Endothelial cell of umbilical vein (primary cell): ENCODE measurements at regions not wholly inside any gene's neighbourhood (a gene's known extent, or its start where the extent isn't known, plus 50 kb on each side); places are given as distances from the start of the nearest gene placed in this dataset.

Source experiments
- POLR2AphosphoS5 ChIP-seq: IDR thresholded peaks from 2 replicates; pipeline ENCODE4 v1.6.1; 2012; ENCODE audit warnings: low read depth, mild to moderate bottlenecking, control low read depth, low read length, moderate library complexity; ENCODE audit not compliant: insufficient read depth
- TF ChIP-seq, protein P1 (sequence below), 2 donors: IDR thresholded peaks; 1 replicate in 1 of 2; 2 replicates in 1 of 2; pipeline ENCODE4 v1.5.1; 2011; ENCODE audit warnings: low read length in 2 of 2, mild to moderate bottlenecking in 2 of 2, moderate library complexity in 2 of 2, control low read depth in 1 of 2, inconsistent platforms in 1 of 2, low read depth in 1 of 2; ENCODE audit not compliant: insufficient read depth in 1 of 2; ENCODE audit errors: extremely low read depth in 1 of 2

DNA sequence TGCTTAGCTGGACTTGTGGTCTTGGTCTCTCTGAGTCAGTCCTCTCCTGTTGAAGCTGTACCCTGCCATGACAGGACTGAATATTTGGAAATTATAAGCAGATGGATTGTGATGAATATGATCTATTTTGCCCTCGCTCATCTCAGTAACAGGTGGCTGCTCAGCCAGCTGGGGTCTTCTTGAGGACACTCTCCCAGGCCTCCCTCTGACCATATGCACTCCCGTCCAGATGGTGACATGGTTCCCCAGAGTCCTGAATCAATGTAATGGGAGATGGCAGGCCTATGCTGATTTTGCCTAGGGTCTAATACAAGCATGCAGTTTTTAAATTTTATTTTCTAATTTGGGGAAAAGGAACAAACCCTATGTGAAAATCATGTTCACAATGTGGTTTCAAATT, 63.1 kb upstream of the TRHDE start:
- TF ChIP-seq POLR2AphosphoS5: no peak
- TF ChIP-seq, protein P1, sequence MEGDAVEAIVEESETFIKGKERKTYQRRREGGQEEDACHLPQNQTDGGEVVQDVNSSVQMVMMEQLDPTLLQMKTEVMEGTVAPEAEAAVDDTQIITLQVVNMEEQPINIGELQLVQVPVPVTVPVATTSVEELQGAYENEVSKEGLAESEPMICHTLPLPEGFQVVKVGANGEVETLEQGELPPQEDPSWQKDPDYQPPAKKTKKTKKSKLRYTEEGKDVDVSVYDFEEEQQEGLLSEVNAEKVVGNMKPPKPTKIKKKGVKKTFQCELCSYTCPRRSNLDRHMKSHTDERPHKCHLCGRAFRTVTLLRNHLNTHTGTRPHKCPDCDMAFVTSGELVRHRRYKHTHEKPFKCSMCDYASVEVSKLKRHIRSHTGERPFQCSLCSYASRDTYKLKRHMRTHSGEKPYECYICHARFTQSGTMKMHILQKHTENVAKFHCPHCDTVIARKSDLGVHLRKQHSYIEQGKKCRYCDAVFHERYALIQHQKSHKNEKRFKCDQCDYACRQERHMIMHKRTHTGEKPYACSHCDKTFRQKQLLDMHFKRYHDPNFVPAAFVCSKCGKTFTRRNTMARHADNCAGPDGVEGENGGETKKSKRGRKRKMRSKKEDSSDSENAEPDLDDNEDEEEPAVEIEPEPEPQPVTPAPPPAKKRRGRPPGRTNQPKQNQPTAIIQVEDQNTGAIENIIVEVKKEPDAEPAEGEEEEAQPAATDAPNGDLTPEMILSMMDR (IDR thresholded peaks at IDR 0.05; ENCODE audit: extremely low read depth in 1 of 2, insufficient read depth in 1 of 2, low read depth in 1 of 2, low read length in 2 of 2): no peak
